ENCODE measurements at regions not wholly inside any gene's neighbourhood (a gene's known extent, or its start where the extent isn't known, plus 50 kb on each side); places are given as distances from the start of the nearest gene placed in this dataset.

DNA sequence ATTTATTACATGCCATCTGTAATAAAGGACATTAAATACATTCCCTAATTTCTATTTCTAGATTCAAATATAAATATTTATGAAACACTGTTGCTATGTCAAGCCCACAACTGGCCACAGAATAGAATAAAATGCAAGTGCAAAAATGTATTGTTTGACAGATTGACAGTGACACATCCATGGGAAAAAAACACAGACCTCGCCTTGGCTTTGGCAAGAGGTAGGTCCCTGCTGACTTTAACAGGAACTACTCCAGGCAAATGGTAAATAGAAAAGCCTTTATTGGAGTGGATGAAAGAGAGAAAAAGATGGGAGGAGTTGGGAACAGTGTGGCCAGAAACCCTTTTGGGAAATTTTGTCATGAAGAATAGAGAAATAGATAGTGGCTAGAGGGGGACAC lies 622.9 kb downstream of the UTRN start:
- intact Hi-C loops (cut with micrococcal nuclease; ENCODE audit: unreplicated experiment): no loop called here
- Histone ChIP-seq H3K27me3 (ENCODE audit: control insufficient read depth, insufficient read depth, low read length) (no peaks in the 10 kb centered on the region), H3K36me3 (ENCODE audit: control insufficient read depth, insufficient read depth, low read length) (no peaks in the 10 kb centered on the region), H3K9me3 (ENCODE audit: control insufficient read depth, insufficient read depth, low read depth, low read length) (no peaks in the 10 kb centered on the region), H3K27ac (ENCODE audit: low read length) (no peak overlapping the region), H3K4me1 (ENCODE audit: control insufficient read depth, insufficient read depth, low read length) (no peaks in the 10 kb centered on the region; the same call in 1 of the 2 replicates), H3K4me3 (ENCODE audit: low read depth in 2 of 2, low read length in 2 of 2) (no peak overlapping the region)
- DNase-seq (ENCODE audit: low read depth, low spot score) (no peak), ATAC-seq (no peak)
- in situ Hi-C loops (cut with HindIII; ENCODE audit: low pct_unique_long_range_greater_than_20kb, low sequenced_read_pairs): no loop called here
- POLR2A ChIA-PET: no interaction called here
- TF ChIP-seq, protein P1, sequence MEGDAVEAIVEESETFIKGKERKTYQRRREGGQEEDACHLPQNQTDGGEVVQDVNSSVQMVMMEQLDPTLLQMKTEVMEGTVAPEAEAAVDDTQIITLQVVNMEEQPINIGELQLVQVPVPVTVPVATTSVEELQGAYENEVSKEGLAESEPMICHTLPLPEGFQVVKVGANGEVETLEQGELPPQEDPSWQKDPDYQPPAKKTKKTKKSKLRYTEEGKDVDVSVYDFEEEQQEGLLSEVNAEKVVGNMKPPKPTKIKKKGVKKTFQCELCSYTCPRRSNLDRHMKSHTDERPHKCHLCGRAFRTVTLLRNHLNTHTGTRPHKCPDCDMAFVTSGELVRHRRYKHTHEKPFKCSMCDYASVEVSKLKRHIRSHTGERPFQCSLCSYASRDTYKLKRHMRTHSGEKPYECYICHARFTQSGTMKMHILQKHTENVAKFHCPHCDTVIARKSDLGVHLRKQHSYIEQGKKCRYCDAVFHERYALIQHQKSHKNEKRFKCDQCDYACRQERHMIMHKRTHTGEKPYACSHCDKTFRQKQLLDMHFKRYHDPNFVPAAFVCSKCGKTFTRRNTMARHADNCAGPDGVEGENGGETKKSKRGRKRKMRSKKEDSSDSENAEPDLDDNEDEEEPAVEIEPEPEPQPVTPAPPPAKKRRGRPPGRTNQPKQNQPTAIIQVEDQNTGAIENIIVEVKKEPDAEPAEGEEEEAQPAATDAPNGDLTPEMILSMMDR (IDR thresholded peaks at IDR 0.05): no peak
- TF ChIP-seq, protein P2, sequence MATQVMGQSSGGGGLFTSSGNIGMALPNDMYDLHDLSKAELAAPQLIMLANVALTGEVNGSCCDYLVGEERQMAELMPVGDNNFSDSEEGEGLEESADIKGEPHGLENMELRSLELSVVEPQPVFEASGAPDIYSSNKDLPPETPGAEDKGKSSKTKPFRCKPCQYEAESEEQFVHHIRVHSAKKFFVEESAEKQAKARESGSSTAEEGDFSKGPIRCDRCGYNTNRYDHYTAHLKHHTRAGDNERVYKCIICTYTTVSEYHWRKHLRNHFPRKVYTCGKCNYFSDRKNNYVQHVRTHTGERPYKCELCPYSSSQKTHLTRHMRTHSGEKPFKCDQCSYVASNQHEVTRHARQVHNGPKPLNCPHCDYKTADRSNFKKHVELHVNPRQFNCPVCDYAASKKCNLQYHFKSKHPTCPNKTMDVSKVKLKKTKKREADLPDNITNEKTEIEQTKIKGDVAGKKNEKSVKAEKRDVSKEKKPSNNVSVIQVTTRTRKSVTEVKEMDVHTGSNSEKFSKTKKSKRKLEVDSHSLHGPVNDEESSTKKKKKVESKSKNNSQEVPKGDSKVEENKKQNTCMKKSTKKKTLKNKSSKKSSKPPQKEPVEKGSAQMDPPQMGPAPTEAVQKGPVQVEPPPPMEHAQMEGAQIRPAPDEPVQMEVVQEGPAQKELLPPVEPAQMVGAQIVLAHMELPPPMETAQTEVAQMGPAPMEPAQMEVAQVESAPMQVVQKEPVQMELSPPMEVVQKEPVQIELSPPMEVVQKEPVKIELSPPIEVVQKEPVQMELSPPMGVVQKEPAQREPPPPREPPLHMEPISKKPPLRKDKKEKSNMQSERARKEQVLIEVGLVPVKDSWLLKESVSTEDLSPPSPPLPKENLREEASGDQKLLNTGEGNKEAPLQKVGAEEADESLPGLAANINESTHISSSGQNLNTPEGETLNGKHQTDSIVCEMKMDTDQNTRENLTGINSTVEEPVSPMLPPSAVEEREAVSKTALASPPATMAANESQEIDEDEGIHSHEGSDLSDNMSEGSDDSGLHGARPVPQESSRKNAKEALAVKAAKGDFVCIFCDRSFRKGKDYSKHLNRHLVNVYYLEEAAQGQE (IDR thresholded peaks at IDR 0.05; ENCODE audit: insufficient read depth in 1 of 2, low read depth in 2 of 2, low read length in 1 of 2): no peak
- TF ChIP-seq SIN3A (IDR thresholded peaks at IDR 0.05; ENCODE audit: borderline replicate concordance, insufficient read depth, low read depth, low read length) (no peak), TCF7L2 (IDR thresholded peaks at IDR 0.05; ENCODE audit: low read depth, low read length) (no peak), POLR2AphosphoS5 (IDR thresholded peaks at IDR 0.05; ENCODE audit: low read depth, low read length) (no peak)
- CTCF ChIA-PET: no interaction called here
- no TSS peak for BruUV-seq (replicated peaks)

DNA sequence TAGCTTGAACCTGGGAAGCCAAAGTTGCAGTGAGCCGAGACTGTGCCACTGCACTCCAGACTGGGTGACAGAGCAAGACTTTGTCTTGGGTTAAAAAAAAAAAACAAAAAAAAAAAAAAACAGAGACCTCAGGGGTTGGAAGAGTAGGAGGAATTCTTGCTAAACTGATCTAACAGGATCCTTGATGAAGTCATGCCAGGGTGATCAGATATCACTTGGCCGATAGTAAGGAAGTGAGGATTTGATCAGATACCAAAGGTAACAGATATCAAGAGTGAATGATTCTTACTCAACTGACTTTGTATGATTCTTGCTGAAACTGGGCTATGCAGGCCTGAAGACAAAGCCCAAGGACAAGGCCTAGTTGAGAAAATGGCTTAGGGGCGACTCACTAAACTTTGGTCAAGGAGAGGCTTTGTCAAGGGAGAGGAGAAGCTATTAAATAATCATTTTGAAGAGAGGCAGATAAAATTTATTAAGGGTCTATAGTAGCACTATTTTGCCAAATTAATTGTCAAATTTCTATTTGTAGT lies 624.7 kb downstream of the UTRN start:
- DNase-seq (ENCODE audit: low read depth, low spot score) (no peak), ATAC-seq (no peak)
- intact Hi-C loops (cut with micrococcal nuclease; ENCODE audit: unreplicated experiment) (no loop called here), in situ Hi-C loops (cut with HindIII; ENCODE audit: low pct_unique_long_range_greater_than_20kb, low sequenced_read_pairs) (no loop called here)
- TF ChIP-seq POLR2AphosphoS5 (IDR thresholded peaks at IDR 0.05; ENCODE audit: low read depth, low read length) (no peak), TCF7L2 (IDR thresholded peaks at IDR 0.05; ENCODE audit: low read depth, low read length) (no peak)
- TF ChIP-seq, protein P2 (IDR thresholded peaks at IDR 0.05; ENCODE audit: insufficient read depth in 1 of 2, low read depth in 2 of 2, low read length in 1 of 2): no peak
- TF ChIP-seq, protein P1 (IDR thresholded peaks at IDR 0.05): no peak
- ChIA-PET POLR2A (no interaction called here), CTCF (no interaction called here)
- Histone ChIP-seq H3K4me3 (ENCODE audit: low read depth in 2 of 2, low read length in 2 of 2) (no peak overlapping the region), H3K36me3 (ENCODE audit: control insufficient read depth, insufficient read depth, low read length) (no peaks in the 10 kb centered on the region), H3K27ac (ENCODE audit: low read length) (no peak overlapping the region), H3K4me1 (ENCODE audit: control insufficient read depth, insufficient read depth, low read length) (no peaks in the 10 kb centered on the region; the same call in 1 of the 2 replicates), H3K9me3 (ENCODE audit: control insufficient read depth, insufficient read depth, low read depth, low read length) (no peaks in the 10 kb centered on the region), H3K27me3 (ENCODE audit: control insufficient read depth, insufficient read depth, low read length) (no peaks in the 10 kb centered on the region)
- BruUV-seq (replicated peaks): no TSS peak
